ENCODE measurements at regions not wholly inside any gene's neighbourhood (a gene's known extent, or its start where the extent isn't known, plus 50 kb on each side); places are given as distances from the start of the nearest gene placed in this dataset.

DNA sequence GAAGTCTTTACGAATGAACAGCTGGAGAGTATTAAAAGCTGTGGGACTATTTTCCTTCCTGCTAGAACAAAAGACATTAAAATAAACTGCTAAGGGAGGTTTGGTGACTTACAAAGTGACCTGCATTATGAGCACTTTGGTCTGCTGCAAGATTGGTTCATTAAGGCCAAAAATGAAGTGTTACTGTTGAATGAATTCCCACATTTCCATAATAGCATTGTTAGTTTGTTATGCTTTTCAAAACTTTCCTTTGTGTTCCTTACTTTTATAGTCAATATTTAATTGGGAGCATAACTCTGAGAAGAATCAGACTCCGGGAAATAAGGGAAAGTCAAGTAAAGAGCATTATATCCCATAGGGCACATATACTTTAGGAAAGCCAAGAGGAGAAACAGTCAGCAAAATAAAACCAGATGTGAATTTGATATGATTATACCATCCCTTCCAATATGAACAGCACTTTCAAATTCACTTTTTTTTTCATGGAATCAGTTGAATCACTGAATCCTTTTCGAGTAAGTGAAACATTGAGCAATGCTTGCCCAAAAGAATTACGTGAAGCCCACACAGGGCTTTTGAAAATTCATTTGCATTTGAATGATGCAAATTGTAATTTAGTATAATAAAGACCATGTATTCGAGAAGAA is 112.6 kb downstream of the KCTD12 start:
- no peak overlapping the region for H2BK12ac ChIP-seq (ENCODE audit: low read depth, low read length)
- H3K56ac ChIP-seq (replicated peaks; ENCODE audit: insufficient read length, low read depth, low read length): no peak overlapping the region
- no peak overlapping the region for H2BK5ac ChIP-seq (ENCODE audit: low read depth, low read length)
- H2BK120ac ChIP-seq (replicated peaks; ENCODE audit: low read depth, low read length): no peak overlapping the region
- no peak overlapping the region for H2BK20ac ChIP-seq (ENCODE audit: low read length)
- TF ChIP-seq BACH1 (IDR thresholded peaks at IDR 0.05; ENCODE audit: low read length) (no peak), KDM5A (IDR thresholded peaks at IDR 0.05; ENCODE audit: low read length) (no peak), EZH2 (IDR thresholded peaks at IDR 0.05; ENCODE audit: low read depth, low read length, severe bottlenecking) (no peak), MAFK (IDR thresholded peaks at IDR 0.05; ENCODE audit: low read depth, low read length) (no peak), ZNF274 (IDR thresholded peaks at IDR 0.05; ENCODE audit: borderline replicate concordance, extremely low read depth, low read length) (no peak), YY1 (IDR thresholded peaks at IDR 0.05; ENCODE audit: low read depth, low read length) (no peak), RFX5 (IDR thresholded peaks at IDR 0.05; ENCODE audit: borderline replicate concordance, low read depth, low read length) (no peak), BRCA1 (IDR thresholded peaks at IDR 0.05; ENCODE audit: low read depth, low read length) (no peak), SUZ12 (IDR thresholded peaks at IDR 0.05; ENCODE audit: low read length) (no peak), TCF12 (IDR thresholded peaks at IDR 0.05; ENCODE audit: low read depth, low read length) (no peak), TAF1 (IDR thresholded peaks at IDR 0.05; ENCODE audit: low read depth, low read length) (no peak), SIN3A (conservative IDR thresholded peaks at IDR 0.05 in 1 of 2, IDR thresholded peaks at IDR 0.05 in 1 of 2; ENCODE audit: low read depth in 1 of 2, low read length in 2 of 2) (no peak), HDAC6 (IDR thresholded peaks at IDR 0.05; ENCODE audit: low read depth, low read length) (no peak), TAF7 (optimal IDR thresholded peaks at IDR 0.05; ENCODE audit: borderline replicate concordance, low read depth, low read length) (no peak), POLR2A (IDR thresholded peaks at IDR 0.05; ENCODE audit: control extremely low read depth in 1 of 2, low read depth in 2 of 2, low read length in 2 of 2) (no peak), GTF2F1 (IDR thresholded peaks at IDR 0.05; ENCODE audit: borderline replicate concordance, low read depth, low read length) (no peak)
- no peaks in the 10 kb centered on the region for H3K23me2 ChIP-seq (ENCODE audit: low read depth, low read length)
- no peak overlapping the region for H3K4me2 ChIP-seq (ENCODE audit: insufficient read depth in 1 of 2, low read depth in 2 of 2, low read length in 2 of 2)
- H4K91ac ChIP-seq (replicated peaks; ENCODE audit: insufficient read length, low read length): no peak overlapping the region
- H2AFZ ChIP-seq (ENCODE audit: low read length): no peak overlapping the region
- H3K9ac ChIP-seq (replicated peaks in 1 of 4; ENCODE audit: extremely low read depth in 1 of 4, low read depth in 3 of 4, low read length in 3 of 4): no peak overlapping the region
- H3K18ac ChIP-seq (ENCODE audit: extremely low read depth, low read length): no peak overlapping the region
- no peaks in the 10 kb centered on the region for H4K20me1 ChIP-seq (replicated peaks in 1 of 2; ENCODE audit: control insufficient read depth in 1 of 2, insufficient read depth in 2 of 2, low read length in 2 of 2)
- no peaks in the 10 kb centered on the region for H3K4me1 ChIP-seq (replicated peaks in 1 of 4; ENCODE audit: control insufficient read depth in 3 of 4, insufficient read depth in 4 of 4, low read length in 3 of 4)
- H2BK15ac ChIP-seq (ENCODE audit: low read length): no peak overlapping the region
- no peaks in the 10 kb centered on the region for H3K9me3 ChIP-seq (ENCODE audit: insufficient read depth in 2 of 2, low read depth in 1 of 2, low read length in 1 of 2)
- ChIA-PET POLR2A (ENCODE audit: partially characterized antibody) (no interaction called here), CTCF (ENCODE audit: partially characterized antibody) (no interaction called here)
- FAIRE-seq (no peak), DNase-seq (ENCODE audit: low read depth in 1 of 2, low spot score in 2 of 2) (no peak)
- H3K4me3 ChIP-seq (ENCODE audit: extremely low read depth in 1 of 4, insufficient read depth in 2 of 4, low read depth in 3 of 4, low read length in 4 of 4): no peak overlapping the region
- no peak overlapping the region for H4K5ac ChIP-seq (ENCODE audit: insufficient read length, low read depth, low read length)
- no peak overlapping the region for H3K4ac ChIP-seq (replicated peaks; ENCODE audit: insufficient read length, low read depth, low read length)
- H3K36me3 ChIP-seq (ENCODE audit: control insufficient read depth in 2 of 4, insufficient read depth in 4 of 4, low read length in 3 of 4): no peaks in the 10 kb centered on the region
- H3K27me3 ChIP-seq (replicated peaks in 1 of 4; ENCODE audit: control insufficient read depth in 3 of 4, extremely low read depth in 1 of 4, insufficient read depth in 3 of 4, low read length in 3 of 4): no peaks in the 10 kb centered on the region
- no peak overlapping the region for H3K14ac ChIP-seq (ENCODE audit: insufficient read length)
- H3K79me2 ChIP-seq (ENCODE audit: control insufficient read depth in 1 of 2, insufficient read depth in 2 of 2, low read length in 2 of 2): no peaks in the 10 kb centered on the region
- H3K79me1 ChIP-seq (ENCODE audit: low read depth, low read length): no peaks in the 10 kb centered on the region
- no peak overlapping the region for H4K8ac ChIP-seq (ENCODE audit: extremely low read depth, insufficient read depth, low read length)
- H3K23ac ChIP-seq (ENCODE audit: insufficient read length): no peak overlapping the region
- no peak overlapping the region for H3K27ac ChIP-seq (ENCODE audit: low read depth, low read length)
- no peak overlapping the region for H2AK5ac ChIP-seq (ENCODE audit: low read depth, low read length)
- 83% methylated on average over 5 of the region's 5 CpGs; no CpG with 5 or more reads in 1 of the 2 experiments for WGBS, 2 experiments (ENCODE audit: extremely low coverage in 1 of 2, insufficient coverage in 1 of 2, insufficient read length in 1 of 2, insufficient replicate concordance in 2 of 2, low coverage in 1 of 2, low lambda C conversion rate in 2 of 2, missing lambda C conversion rate in 1 of 2)

Measured in H1 (cell line).